ENCODE measurements at regions not wholly inside any gene's neighbourhood (a gene's known extent, or its start where the extent isn't known, plus 50 kb on each side); places are given as distances from the start of the nearest gene placed in this dataset.
"Not testable (repeated sequence)": the region's sequence is repeated elsewhere in the genome, so short reads cannot be mapped to it uniquely, and the experiment has no call there.

DNA sequence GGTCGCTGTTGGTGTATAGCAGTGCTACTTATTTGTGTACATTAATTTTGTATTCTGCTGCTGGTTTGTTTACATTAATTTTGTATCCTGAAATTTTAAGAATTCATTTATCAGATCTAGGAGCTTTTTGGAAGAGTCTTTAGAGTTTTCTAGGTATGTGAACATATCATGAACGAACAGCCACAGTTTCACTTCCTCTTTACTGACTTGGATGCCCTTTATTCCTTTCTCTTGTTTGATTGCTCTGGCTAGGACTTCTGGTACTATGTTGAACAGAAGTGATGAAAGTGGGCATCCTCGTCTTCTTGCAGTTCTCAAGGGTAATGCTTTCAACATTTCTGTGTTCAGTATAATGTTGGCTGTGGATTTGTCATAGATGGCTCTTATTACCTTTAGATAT is 1757.9 kb downstream of the BRINP3 start:
- intact Hi-C loops (cut with DNase I), result no loop called here
- no peaks in the 10 kb centered on the region for H3K36me3 ChIP-seq (replicated peaks in 1 of 2; ENCODE audit: insufficient read depth in 1 of 2, low read depth in 2 of 2)
- TF ChIP-seq, protein P1, sequence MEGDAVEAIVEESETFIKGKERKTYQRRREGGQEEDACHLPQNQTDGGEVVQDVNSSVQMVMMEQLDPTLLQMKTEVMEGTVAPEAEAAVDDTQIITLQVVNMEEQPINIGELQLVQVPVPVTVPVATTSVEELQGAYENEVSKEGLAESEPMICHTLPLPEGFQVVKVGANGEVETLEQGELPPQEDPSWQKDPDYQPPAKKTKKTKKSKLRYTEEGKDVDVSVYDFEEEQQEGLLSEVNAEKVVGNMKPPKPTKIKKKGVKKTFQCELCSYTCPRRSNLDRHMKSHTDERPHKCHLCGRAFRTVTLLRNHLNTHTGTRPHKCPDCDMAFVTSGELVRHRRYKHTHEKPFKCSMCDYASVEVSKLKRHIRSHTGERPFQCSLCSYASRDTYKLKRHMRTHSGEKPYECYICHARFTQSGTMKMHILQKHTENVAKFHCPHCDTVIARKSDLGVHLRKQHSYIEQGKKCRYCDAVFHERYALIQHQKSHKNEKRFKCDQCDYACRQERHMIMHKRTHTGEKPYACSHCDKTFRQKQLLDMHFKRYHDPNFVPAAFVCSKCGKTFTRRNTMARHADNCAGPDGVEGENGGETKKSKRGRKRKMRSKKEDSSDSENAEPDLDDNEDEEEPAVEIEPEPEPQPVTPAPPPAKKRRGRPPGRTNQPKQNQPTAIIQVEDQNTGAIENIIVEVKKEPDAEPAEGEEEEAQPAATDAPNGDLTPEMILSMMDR (IDR thresholded peaks at IDR 0.05), result no peak
- TF ChIP-seq POLR2A (IDR thresholded peaks at IDR 0.05), result no peak
- H3K9me3 ChIP-seq, result no peaks in the 10 kb centered on the region
- ATAC-seq (no peak), DNase-seq (no peak)
- H3K4me1 ChIP-seq, result no peaks in the 10 kb centered on the region
- no peak overlapping the region for H3K27ac ChIP-seq
- 37 to 49% methylated on average over 3 of the region's 3 CpGs for WGBS, 2 donors
- no peak overlapping the region for H3K4me3 ChIP-seq
- no peaks in the 10 kb centered on the region for H3K27me3 ChIP-seq

- H3K27me3 ChIP-seq, result no peaks in the 10 kb centered on the region
- no peaks in the 10 kb centered on the region for H3K36me3 ChIP-seq (replicated peaks in 1 of 2; ENCODE audit: insufficient read depth in 1 of 2, low read depth in 2 of 2)
- no peak overlapping the region for H3K4me3 ChIP-seq
- no peak for ATAC-seq
- intact Hi-C loops (cut with DNase I), result no loop called here
- no peaks in the 10 kb centered on the region for H3K9me3 ChIP-seq
- DNase-seq, result no peak
- TF ChIP-seq, protein P1 (IDR thresholded peaks at IDR 0.05), result no peak
- no peak for TF ChIP-seq POLR2A (IDR thresholded peaks at IDR 0.05)
- WGBS, 2 donors, result 51 to 59% methylated on average over 2 of the region's 2 CpGs
- H3K27ac ChIP-seq, result no peak overlapping the region
- H3K4me1 ChIP-seq, result no peaks in the 10 kb centered on the region
Observed at GRCh38 chr1:188723332-188724020, 1754.2 kb downstream of the BRINP3 start.

DNA sequence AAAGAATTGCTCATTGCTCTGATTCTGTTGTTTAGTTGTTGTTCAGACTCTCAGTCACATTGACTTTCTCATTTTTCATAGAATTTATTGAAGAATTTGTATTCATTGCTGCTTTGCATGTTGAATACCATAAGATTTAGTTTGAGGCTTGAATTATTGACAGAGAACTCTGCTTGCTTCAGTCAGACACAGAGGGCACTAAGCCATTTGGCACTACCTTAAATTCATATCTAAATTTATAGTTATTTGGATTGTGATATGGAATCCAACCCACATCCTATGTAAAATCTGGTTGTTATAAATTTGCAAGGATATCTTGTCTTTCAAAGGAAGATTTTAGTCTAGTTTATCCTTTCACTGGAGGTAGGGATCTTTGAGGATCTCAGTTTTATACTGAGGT is 1748.6 kb downstream of the BRINP3 start:
- Histone ChIP-seq H3K36me3 (replicated peaks in 1 of 2; ENCODE audit: insufficient read depth in 1 of 2, low read depth in 2 of 2) (no peaks in the 10 kb centered on the region), H3K4me1 (no peaks in the 10 kb centered on the region), H3K9me3 (no peaks in the 10 kb centered on the region), H3K4me3 (no peak overlapping the region), H3K27me3 (no peaks in the 10 kb centered on the region), H3K27ac (no peak overlapping the region)
- TF ChIP-seq, protein P1 (IDR thresholded peaks at IDR 0.05), result no peak
- TF ChIP-seq POLR2A (IDR thresholded peaks at IDR 0.05), result no peak
- DNase-seq, result no peak
- intact Hi-C loops (cut with DNase I), result no loop called here
- no peak for ATAC-seq

GRCh38 chr1:188735567-188735966 is 1742.1 kb downstream of the BRINP3 start:
- intact Hi-C loops (cut with DNase I), result no loop called here
- Histone ChIP-seq H3K27ac (no peak overlapping the region), H3K27me3 (no peaks in the 10 kb centered on the region), H3K4me3 (no peak overlapping the region), H3K36me3 (replicated peaks in 1 of 2; ENCODE audit: insufficient read depth in 1 of 2, low read depth in 2 of 2) (no peaks in the 10 kb centered on the region), H3K4me1 (no peaks in the 10 kb centered on the region), H3K9me3 (no peaks in the 10 kb centered on the region)
- ATAC-seq (no peak), DNase-seq (no peak)
- TF ChIP-seq, protein P1 (IDR thresholded peaks at IDR 0.05), result no peak
- TF ChIP-seq POLR2A (IDR thresholded peaks at IDR 0.05), result no peak
- 59 to 70% methylated on average over 4 of the region's 4 CpGs for WGBS, 2 donors

GRCh38 chr1:188749275-188749674 is 1728.4 kb downstream of the BRINP3 start:
- H3K4me1 ChIP-seq; H3K27me3 ChIP-seq; H3K4me3 ChIP-seq; H3K9me3 ChIP-seq; H3K36me3 ChIP-seq (replicated peaks in 1 of 2; ENCODE audit: insufficient read depth in 1 of 2, low read depth in 2 of 2); H3K27ac ChIP-seq; DNase-seq; ATAC-seq; intact Hi-C loops (cut with DNase I): not testable (repeated sequence)
- 21 to 24% methylated on average over 3 of the region's 3 CpGs for WGBS, 2 donors

GRCh38 chr1:188752027-188752426 is 1725.6 kb downstream of the BRINP3 start:
- H3K27me3 ChIP-seq; ATAC-seq; H3K27ac ChIP-seq; intact Hi-C loops (cut with DNase I); H3K4me3 ChIP-seq; H3K4me1 ChIP-seq; H3K9me3 ChIP-seq; DNase-seq; H3K36me3 ChIP-seq (replicated peaks in 1 of 2; ENCODE audit: insufficient read depth in 1 of 2, low read depth in 2 of 2): not testable (repeated sequence)
- 48 to 58% methylated on average over 3 of the region's 3 CpGs for WGBS, 2 donors

GRCh38 chr1:188757747-188758146 is 1719.9 kb downstream of the BRINP3 start:
- ATAC-seq; H3K36me3 ChIP-seq (replicated peaks in 1 of 2; ENCODE audit: insufficient read depth in 1 of 2, low read depth in 2 of 2); DNase-seq; H3K27me3 ChIP-seq; intact Hi-C loops (cut with DNase I); H3K4me3 ChIP-seq; H3K4me1 ChIP-seq; H3K9me3 ChIP-seq; H3K27ac ChIP-seq: not testable (repeated sequence)
- WGBS, 2 donors, result 77 to 88% methylated on average over 20 to 24 of the region's 24 CpGs

All from body of pancreas (tissue), 4 donors.